ENCODE measurements at regions not wholly inside any gene's neighbourhood (a gene's known extent, or its start where the extent isn't known, plus 50 kb on each side); places are given as distances from the start of the nearest gene placed in this dataset.

- Histone ChIP-seq H3K4me3 (ENCODE audit: low read depth in 1 of 2, low read length in 2 of 2) (no peak overlapping the region), H3K27me3 (ENCODE audit: control insufficient read depth in 1 of 2, insufficient read depth in 2 of 2, low read length in 2 of 2) (no peaks in the 10 kb centered on the region), H3K9me3 (ENCODE audit: low read length) (no peaks in the 10 kb centered on the region), H3K36me3 (ENCODE audit: insufficient read depth, low read length) (peaks cover 8% of the 10 kb centered on the region), H3K4me1 (ENCODE audit: insufficient read depth, low read length) (peaks cover 65% of the 10 kb centered on the region), H3K9ac (ENCODE audit: low read length) (no peak overlapping the region), H3K27ac (ENCODE audit: low read depth, low read length) (peak overlapping the region; percentile 39)
Observed at GRCh38 chr11:10641912-10642697, 51.5 kb downstream of the IRAG1 start.

DNA sequence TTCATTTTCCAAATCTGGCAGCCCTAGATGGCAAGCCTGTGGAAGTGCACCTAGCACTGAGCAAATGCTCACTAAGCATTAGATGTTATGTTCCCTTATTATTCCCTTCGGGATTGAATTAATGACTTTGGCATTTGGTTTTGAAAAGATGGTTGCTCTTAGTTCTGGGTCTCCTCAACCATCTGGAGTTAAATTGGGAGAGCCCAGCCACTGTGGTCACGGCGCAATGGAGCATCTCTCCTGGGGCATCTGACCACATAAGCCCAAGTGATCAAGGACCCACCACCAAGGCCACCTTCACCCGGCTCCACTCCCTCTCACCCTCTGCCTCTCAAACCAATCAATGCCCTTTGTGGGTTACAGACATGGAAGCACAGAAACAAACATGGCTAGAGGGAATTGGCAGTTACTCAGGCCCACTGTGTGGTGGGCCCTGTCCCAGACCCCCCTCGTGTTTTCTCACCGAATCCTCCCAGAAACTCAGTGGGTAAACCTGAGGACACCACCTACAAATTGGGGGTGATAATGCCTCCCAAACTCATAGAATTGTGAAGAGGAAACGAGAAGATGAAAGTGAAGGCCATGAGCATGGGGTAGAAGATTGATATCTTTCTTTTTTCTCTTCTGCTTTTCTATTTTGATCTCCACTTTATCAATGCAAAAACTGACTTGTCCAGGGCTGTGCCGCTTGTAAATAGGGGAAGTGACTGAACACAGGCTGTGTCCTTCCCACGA, 52.2 kb downstream of the IRAG1 start:
- Histone ChIP-seq H3K9me3 (ENCODE audit: low read length) (no peaks in the 10 kb centered on the region), H3K27me3 (ENCODE audit: control insufficient read depth in 1 of 2, insufficient read depth in 2 of 2, low read length in 2 of 2) (no peaks in the 10 kb centered on the region), H3K4me1 (ENCODE audit: insufficient read depth, low read length) (peaks cover 61% of the 10 kb centered on the region), H3K36me3 (ENCODE audit: insufficient read depth, low read length) (peaks cover 7% of the 10 kb centered on the region), H3K9ac (ENCODE audit: low read length) (no peak overlapping the region), H3K27ac (ENCODE audit: low read depth, low read length) (peak overlapping the region; percentile 39), H3K4me3 (ENCODE audit: low read depth in 1 of 2, low read length in 2 of 2) (no peak overlapping the region)

GRCh38 chr11:10640308-10640707, 53.2 kb downstream of the IRAG1 start:
- H3K36me3 ChIP-seq (ENCODE audit: insufficient read depth, low read length), result peaks cover 7% of the 10 kb centered on the region
- no peak overlapping the region for H3K9ac ChIP-seq (ENCODE audit: low read length)
- no peaks in the 10 kb centered on the region for H3K9me3 ChIP-seq (ENCODE audit: low read length)
- no peak overlapping the region for H3K4me3 ChIP-seq (ENCODE audit: low read depth in 1 of 2, low read length in 2 of 2)
- H3K4me1 ChIP-seq (ENCODE audit: insufficient read depth, low read length), result peaks cover 54% of the 10 kb centered on the region
- no peaks in the 10 kb centered on the region for H3K27me3 ChIP-seq (ENCODE audit: control insufficient read depth in 1 of 2, insufficient read depth in 2 of 2, low read length in 2 of 2)
- peak overlapping the region; percentile 19 for H3K27ac ChIP-seq (ENCODE audit: low read depth, low read length)

- Histone ChIP-seq H3K4me3 (ENCODE audit: low read depth in 1 of 2, low read length in 2 of 2) (no peak overlapping the region), H3K4me1 (ENCODE audit: insufficient read depth, low read length) (peaks cover 54% of the 10 kb centered on the region), H3K27me3 (ENCODE audit: control insufficient read depth in 1 of 2, insufficient read depth in 2 of 2, low read length in 2 of 2) (no peaks in the 10 kb centered on the region), H3K27ac (ENCODE audit: low read depth, low read length) (peak overlapping the region; percentile 54), H3K9ac (ENCODE audit: low read length) (no peak overlapping the region), H3K9me3 (ENCODE audit: low read length) (no peaks in the 10 kb centered on the region), H3K36me3 (ENCODE audit: insufficient read depth, low read length) (peaks cover 7% of the 10 kb centered on the region)
Observed at GRCh38 chr11:10639350-10639749, 54.2 kb downstream of the IRAG1 start.

DNA sequence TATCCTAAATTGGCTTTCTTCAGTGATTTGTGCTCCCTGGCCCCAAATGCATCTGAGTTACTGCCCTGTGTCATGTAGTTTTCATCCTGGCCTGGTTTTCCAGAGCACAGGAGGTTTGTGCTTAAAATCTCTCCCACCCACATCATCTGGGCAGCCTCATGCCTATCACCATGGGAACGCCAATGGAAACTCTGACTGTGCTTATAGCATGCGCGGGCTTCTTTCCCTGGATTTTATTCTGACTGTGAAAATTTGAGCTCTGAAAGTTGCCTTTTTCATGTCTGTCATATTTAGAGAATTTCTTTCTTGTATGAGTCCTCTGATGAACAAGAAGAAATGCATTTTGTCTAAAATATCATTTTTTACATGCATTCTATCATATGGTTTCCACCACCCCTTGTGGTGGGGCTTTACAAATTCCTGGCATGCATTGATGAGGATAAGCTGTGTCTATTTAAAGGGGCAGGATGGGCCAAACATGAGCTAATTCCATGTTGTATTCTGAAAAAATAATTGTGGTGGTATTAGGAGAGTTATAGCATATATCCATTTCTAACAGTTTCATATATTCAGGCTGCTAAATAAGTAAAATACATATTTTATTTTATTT, 55.1 kb downstream of the IRAG1 start:
- Histone ChIP-seq H3K9ac (ENCODE audit: low read length) (no peak overlapping the region), H3K4me1 (ENCODE audit: insufficient read depth, low read length) (peaks cover 54% of the 10 kb centered on the region)

GRCh38 chr11:10637731-10638151, 55.8 kb downstream of the IRAG1 start:
- Histone ChIP-seq H3K27me3 (ENCODE audit: control insufficient read depth in 1 of 2, insufficient read depth in 2 of 2, low read length in 2 of 2) (no peaks in the 10 kb centered on the region), H3K9me3 (ENCODE audit: low read length) (no peaks in the 10 kb centered on the region), H3K27ac (ENCODE audit: low read depth, low read length) (no peak overlapping the region), H3K36me3 (ENCODE audit: insufficient read depth, low read length) (peaks cover 8% of the 10 kb centered on the region), H3K4me3 (ENCODE audit: low read depth in 1 of 2, low read length in 2 of 2) (no peak overlapping the region), H3K4me1 (ENCODE audit: insufficient read depth, low read length) (peaks cover 54% of the 10 kb centered on the region), H3K9ac (ENCODE audit: low read length) (no peak overlapping the region)

More for the DNA sequence above, 55.1 kb downstream of the IRAG1 start:
- Histone ChIP-seq H3K27ac (ENCODE audit: low read depth, low read length) (no peak overlapping the region), H3K36me3 (ENCODE audit: insufficient read depth, low read length) (peaks cover 7% of the 10 kb centered on the region), H3K9me3 (ENCODE audit: low read length) (no peaks in the 10 kb centered on the region), H3K4me3 (ENCODE audit: low read depth in 1 of 2, low read length in 2 of 2) (no peak overlapping the region), H3K27me3 (ENCODE audit: control insufficient read depth in 1 of 2, insufficient read depth in 2 of 2, low read length in 2 of 2) (no peaks in the 10 kb centered on the region)

DNA sequence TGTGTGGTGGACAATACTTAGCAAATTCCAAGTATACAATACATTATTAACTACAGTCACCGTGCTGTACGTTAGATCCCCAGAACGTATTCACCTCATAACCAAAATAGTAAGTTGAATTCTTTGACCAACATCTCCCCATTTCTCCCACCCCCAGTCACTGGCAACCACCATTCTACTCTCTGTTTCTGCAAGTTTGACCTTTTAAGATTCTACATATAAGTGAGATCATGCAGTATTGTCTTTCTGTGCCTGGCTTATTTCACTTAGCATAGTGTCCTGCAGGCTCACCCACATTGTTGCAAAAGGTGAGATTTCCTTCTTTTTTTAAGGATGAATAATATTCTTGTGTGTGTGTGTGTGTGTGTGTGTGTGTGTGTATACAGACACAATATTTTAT, 59.1 kb downstream of the IRAG1 start:
- H3K9ac ChIP-seq (ENCODE audit: low read length), result no peak overlapping the region
- no peaks in the 10 kb centered on the region for H3K9me3 ChIP-seq (ENCODE audit: low read length)
- no peak overlapping the region for H3K27ac ChIP-seq (ENCODE audit: low read depth, low read length)
- H3K27me3 ChIP-seq (ENCODE audit: control insufficient read depth in 1 of 2, insufficient read depth in 2 of 2, low read length in 2 of 2), result no peaks in the 10 kb centered on the region
- H3K4me3 ChIP-seq (ENCODE audit: low read depth in 1 of 2, low read length in 2 of 2), result no peak overlapping the region
- peaks cover 38% of the 10 kb centered on the region for H3K36me3 ChIP-seq (ENCODE audit: insufficient read depth, low read length)
- peaks cover 23% of the 10 kb centered on the region for H3K4me1 ChIP-seq (ENCODE audit: insufficient read depth, low read length)

DNA sequence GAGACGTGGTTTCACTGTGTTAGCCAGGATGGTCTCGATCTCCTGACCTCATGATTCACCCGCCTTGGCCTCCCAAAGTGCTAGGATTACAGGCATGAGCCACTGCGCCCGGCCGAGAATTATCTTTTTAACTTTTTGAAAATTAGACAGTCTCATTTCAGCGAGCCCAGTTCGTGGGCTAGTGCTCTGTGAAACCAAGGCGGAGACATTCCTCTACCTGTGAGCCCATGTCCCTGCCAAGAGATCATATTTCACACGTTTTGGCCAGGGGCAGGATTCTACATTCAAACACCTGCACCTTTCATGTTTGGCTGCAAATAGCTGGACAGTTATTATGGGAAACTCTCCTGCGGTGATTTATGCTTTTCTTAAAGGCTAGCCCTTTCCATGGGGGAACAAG, 60.3 kb downstream of the IRAG1 start:
- H3K4me1 ChIP-seq (ENCODE audit: insufficient read depth, low read length), result peaks cover 15% of the 10 kb centered on the region
- H3K4me3 ChIP-seq (ENCODE audit: low read depth in 1 of 2, low read length in 2 of 2), result no peak overlapping the region
- no peaks in the 10 kb centered on the region for H3K27me3 ChIP-seq (ENCODE audit: control insufficient read depth in 1 of 2, insufficient read depth in 2 of 2, low read length in 2 of 2)
- H3K27ac ChIP-seq (ENCODE audit: low read depth, low read length), result no peak overlapping the region
- no peaks in the 10 kb centered on the region for H3K9me3 ChIP-seq (ENCODE audit: low read length)
- H3K36me3 ChIP-seq (ENCODE audit: insufficient read depth, low read length), result peaks cover 49% of the 10 kb centered on the region
- H3K9ac ChIP-seq (ENCODE audit: low read length), result no peak overlapping the region

- no peaks in the 10 kb centered on the region for H3K9me3 ChIP-seq (ENCODE audit: low read length)
- no peak overlapping the region for H3K4me3 ChIP-seq (ENCODE audit: low read depth in 1 of 2, low read length in 2 of 2)
- H3K9ac ChIP-seq (ENCODE audit: low read length), result no peak overlapping the region
- H3K4me1 ChIP-seq (ENCODE audit: insufficient read depth, low read length), result peaks cover 8% of the 10 kb centered on the region
- H3K36me3 ChIP-seq (ENCODE audit: insufficient read depth, low read length), result peaks cover 52% of the 10 kb centered on the region
- H3K27me3 ChIP-seq (ENCODE audit: control insufficient read depth in 1 of 2, insufficient read depth in 2 of 2, low read length in 2 of 2), result no peaks in the 10 kb centered on the region
- no peak overlapping the region for H3K27ac ChIP-seq (ENCODE audit: low read depth, low read length)
Observed at GRCh38 chr11:10632483-10632882, 61.1 kb downstream of the IRAG1 start.

GRCh38 chr11:10631761-10632160, 61.8 kb downstream of the IRAG1 start:
- Histone ChIP-seq H3K36me3 (ENCODE audit: insufficient read depth, low read length) (peaks cover 45% of the 10 kb centered on the region), H3K9me3 (ENCODE audit: low read length) (no peaks in the 10 kb centered on the region), H3K4me1 (ENCODE audit: insufficient read depth, low read length) (peaks cover 1% of the 10 kb centered on the region), H3K9ac (ENCODE audit: low read length) (no peak overlapping the region), H3K27ac (ENCODE audit: low read depth, low read length) (no peak overlapping the region), H3K4me3 (ENCODE audit: low read depth in 1 of 2, low read length in 2 of 2) (no peak overlapping the region), H3K27me3 (ENCODE audit: control insufficient read depth in 1 of 2, insufficient read depth in 2 of 2, low read length in 2 of 2) (no peaks in the 10 kb centered on the region)

DNA sequence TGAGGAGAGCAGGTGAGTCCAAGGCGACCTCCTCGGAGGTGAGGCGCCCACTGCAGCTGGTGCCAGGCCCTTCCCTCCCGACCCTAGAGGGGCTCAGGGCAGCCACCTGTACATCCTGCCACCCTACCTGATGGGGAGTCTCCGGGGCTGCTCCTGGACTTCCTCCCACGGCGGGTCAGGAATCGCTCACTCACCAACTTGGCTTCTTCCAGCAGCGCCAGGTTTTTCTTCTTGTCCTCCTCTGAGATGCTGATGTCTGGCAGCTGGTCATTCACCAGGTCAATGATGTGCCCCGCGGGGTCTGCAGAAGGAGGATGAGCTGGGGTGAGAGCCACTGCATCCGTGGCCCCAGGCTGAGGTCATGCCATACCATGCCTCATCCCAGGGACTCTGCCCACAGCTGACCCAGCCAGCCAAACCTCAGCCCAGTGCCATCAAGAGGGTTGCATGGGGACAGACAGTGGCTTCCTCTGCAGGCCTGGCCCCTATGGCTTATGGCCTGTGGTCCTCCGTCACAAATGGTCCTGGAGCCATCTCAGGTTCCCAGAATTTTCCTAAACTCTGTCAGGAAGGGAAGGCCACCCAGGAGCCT, 61.0 kb upstream of the LYVE1 start:
- H3K9me3 ChIP-seq (ENCODE audit: low read length), result no peaks in the 10 kb centered on the region
- H3K27me3 ChIP-seq (ENCODE audit: control insufficient read depth in 1 of 2, insufficient read depth in 2 of 2, low read length in 2 of 2), result no peaks in the 10 kb centered on the region
- peaks cover 22% of the 10 kb centered on the region for H3K4me1 ChIP-seq (ENCODE audit: insufficient read depth, low read length)
- H3K4me3 ChIP-seq (ENCODE audit: low read depth in 1 of 2, low read length in 2 of 2), result no peak overlapping the region
- H3K36me3 ChIP-seq (ENCODE audit: insufficient read depth, low read length), result peaks cover 44% of the 10 kb centered on the region
- H3K27ac ChIP-seq (ENCODE audit: low read depth, low read length), result no peak overlapping the region
- no peak overlapping the region for H3K9ac ChIP-seq (ENCODE audit: low read length)

All from muscle layer of colon (tissue), 2 donors.